DMS53 treated with DMSO at 0.1 percent for 48 hours (cell line): ENCODE measurements at regions not wholly inside any gene's neighbourhood (a gene's known extent, or its start where the extent isn't known, plus 50 kb on each side); places are given as distances from the start of the nearest gene placed in this dataset.
"Not testable (repeated sequence)": the region's sequence is repeated elsewhere in the genome, so short reads cannot be mapped to it uniquely, and the experiment has no call there.

ENCODE experiments used
- DNase-seq: peaks from one replicate; lab custom pipeline; 2025; ENCODE audit not compliant: unreplicated experiment; lab: John Stamatoyannopoulos, UW

- no peak for DNase-seq
These were observed 1000.3 kb downstream of the BRD1 start for GRCh38 chr22:48827268-48827846.

GRCh38 chr22:48826546-48826945 is 1001.1 kb downstream of the BRD1 start:
- no peak for DNase-seq

GRCh38 chr22:48825802-48826520 is 1001.7 kb downstream of the BRD1 start:
- DNase-seq: no peak

- no peak for DNase-seq
These were observed 1002.7 kb downstream of the BRD1 start for GRCh38 chr22:48824712-48825651.

- no peak for DNase-seq
These were observed 1003.7 kb downstream of the BRD1 start for GRCh38 chr22:48823941-48824340.

GRCh38 chr22:48822278-48823233 is 1005.1 kb downstream of the BRD1 start:
- no peak for DNase-seq

GRCh38 chr22:48821727-48822126 is 1005.9 kb downstream of the BRD1 start:
- no peak for DNase-seq

GRCh38 chr22:48821346-48821690 is 1006.4 kb downstream of the BRD1 start:
- no peak for DNase-seq

GRCh38 chr22:48820481-48821345 is 1007.0 kb downstream of the BRD1 start:
- DNase-seq: no peak

GRCh38 chr22:48819961-48820360 is 1007.7 kb downstream of the BRD1 start:
- DNase-seq: no peak

GRCh38 chr22:48819232-48819631 is 1008.4 kb downstream of the BRD1 start:
- no peak for DNase-seq

- not testable (repeated sequence) for DNase-seq
These were observed 1010.2 kb downstream of the BRD1 start for GRCh38 chr22:48817491-48817890.

GRCh38 chr22:48811885-48812284 is 1015.8 kb downstream of the BRD1 start:
- DNase-seq: no peak

GRCh38 chr22:48808038-48808960 is 1019.4 kb downstream of the BRD1 start:
- no peak for DNase-seq

GRCh38 chr22:48807155-48807554 is 1020.5 kb downstream of the BRD1 start:
- no peak for DNase-seq

- no peak for DNase-seq
These were observed 1021.4 kb downstream of the BRD1 start for GRCh38 chr22:48806227-48806781.

- no peak for DNase-seq
These were observed 1022.2 kb downstream of the BRD1 start for GRCh38 chr22:48805516-48805915.

- DNase-seq: no peak
These were observed 1022.8 kb downstream of the BRD1 start for GRCh38 chr22:48804811-48805301.
